ENCODE measurements at regions not wholly inside any gene's neighbourhood (a gene's known extent, or its start where the extent isn't known, plus 50 kb on each side); places are given as distances from the start of the nearest gene placed in this dataset.

GRCh38 chr12:58393152-58393551 lies 451.8 kb downstream of the ATP23 start:
- H3K9ac ChIP-seq: no peak overlapping the region
- no peak for TF ChIP-seq Cebpa-rat (IDR thresholded peaks at IDR 0.05)
- H3K4me2 ChIP-seq: no peak overlapping the region
- no peak overlapping the region for H3K27ac ChIP-seq
- H3K36me3 ChIP-seq: no peaks in the 10 kb centered on the region
- H3K4me1 ChIP-seq: no peaks in the 10 kb centered on the region; a peak in 1 of 20 replicates
- no peaks in the 10 kb centered on the region for H4K20me1 ChIP-seq
- no peak overlapping the region for H3K4me3 ChIP-seq
- no peaks in the 10 kb centered on the region for H3K9me3 ChIP-seq (replicated peaks in 1 of 11)
- no peaks in the 10 kb centered on the region for H3K27me3 ChIP-seq

- no peak overlapping the region for H3K27ac ChIP-seq
- no peak overlapping the region for H3K4me2 ChIP-seq
- H3K9ac ChIP-seq: no peak overlapping the region
- no peak overlapping the region for H3K4me3 ChIP-seq
- no peaks in the 10 kb centered on the region; a peak in 1 of 22 replicates for H3K9me3 ChIP-seq (replicated peaks in 1 of 11)
- no peak for TF ChIP-seq Cebpa-rat (IDR thresholded peaks at IDR 0.05)
- no peaks in the 10 kb centered on the region for H3K36me3 ChIP-seq
- no peaks in the 10 kb centered on the region; a peak in 1 of 20 replicates for H3K4me1 ChIP-seq
- no peaks in the 10 kb centered on the region for H3K27me3 ChIP-seq
- no peaks in the 10 kb centered on the region for H4K20me1 ChIP-seq
These were observed 453.7 kb downstream of the ATP23 start for GRCh38 chr12:58395056-58395455.

GRCh38 chr12:58395470-58395869 lies 454.1 kb downstream of the ATP23 start:
- Histone ChIP-seq H3K4me1 (no peaks in the 10 kb centered on the region; a peak in 1 of 20 replicates), H3K27ac (no peak overlapping the region), H3K4me3 (no peak overlapping the region), H3K27me3 (no peaks in the 10 kb centered on the region), H4K20me1 (no peaks in the 10 kb centered on the region), H3K9ac (no peak overlapping the region), H3K9me3 (replicated peaks in 1 of 11) (peaks cover 0 to 4% (median 0%) of the 10 kb centered on the region in 11 experiments; a peak in 4 of 22 replicates), H3K4me2 (no peak overlapping the region), H3K36me3 (no peaks in the 10 kb centered on the region)
- TF ChIP-seq Cebpa-rat (IDR thresholded peaks at IDR 0.05): no peak

- Histone ChIP-seq H3K36me3 (no peaks in the 10 kb centered on the region), H3K27ac (no peak overlapping the region), H3K4me3 (no peak overlapping the region), H3K4me2 (no peak overlapping the region), H3K9ac (no peak overlapping the region), H4K20me1 (no peaks in the 10 kb centered on the region), H3K4me1 (no peaks in the 10 kb centered on the region; a peak in 1 of 20 replicates), H3K27me3 (no peaks in the 10 kb centered on the region), H3K9me3 (replicated peaks in 1 of 11) (peaks cover 0 to 8% (median 3%) of the 10 kb centered on the region in 11 experiments; a peak in 5 of 22 replicates)
- TF ChIP-seq Cebpa-rat (IDR thresholded peaks at IDR 0.05): no peak
These were observed 454.9 kb downstream of the ATP23 start for GRCh38 chr12:58396239-58396638.

- no peaks in the 10 kb centered on the region for H3K27me3 ChIP-seq
- TF ChIP-seq Cebpa-rat (IDR thresholded peaks at IDR 0.05): no peak
- H3K4me2 ChIP-seq: no peak overlapping the region
These were observed 464.0 kb downstream of the ATP23 start for GRCh38 chr12:58405363-58405762.

GRCh38 chr12:58408516-58408915 lies 467.1 kb downstream of the ATP23 start:
- Histone ChIP-seq H4K20me1 (no peaks in the 10 kb centered on the region), H3K4me1 (peaks cover 0 to 8% (median 0%) of the 10 kb centered on the region in 10 experiments; a peak in 2 of 20 replicates), H3K27me3 (no peaks in the 10 kb centered on the region), H3K27ac (no peak overlapping the region), H3K4me2 (no peak overlapping the region), H3K4me3 (no peak overlapping the region), H3K36me3 (no peaks in the 10 kb centered on the region), H3K9ac (no peak overlapping the region), H3K9me3 (replicated peaks in 1 of 11) (no peaks in the 10 kb centered on the region)
- no peak for TF ChIP-seq Cebpa-rat (IDR thresholded peaks at IDR 0.05)

More at GRCh38 chr12:58405363-58405762, 464.0 kb downstream of the ATP23 start:
- Histone ChIP-seq H3K27ac (no peak overlapping the region), H4K20me1 (no peaks in the 10 kb centered on the region), H3K4me3 (no peak overlapping the region), H3K4me1 (no peaks in the 10 kb centered on the region), H3K36me3 (no peaks in the 10 kb centered on the region), H3K9ac (no peak overlapping the region), H3K9me3 (replicated peaks in 1 of 11) (peaks cover 0 to 15% (median 2%) of the 10 kb centered on the region in 11 experiments; a peak in 5 of 22 replicates)

GRCh38 chr12:58412461-58413060 lies 471.2 kb downstream of the ATP23 start:
- Histone ChIP-seq H3K27me3 (no peaks in the 10 kb centered on the region), H3K9ac (no peak overlapping the region), H3K36me3 (no peaks in the 10 kb centered on the region), H3K4me2 (peak overlapping the region in 2 of 11 experiments; percentile 45 to 59; a peak in 4 of 22 replicates), H3K9me3 (replicated peaks in 1 of 11) (no peaks in the 10 kb centered on the region), H4K20me1 (no peaks in the 10 kb centered on the region), H3K27ac (no peak overlapping the region), H3K4me1 (peaks cover 0 to 8% (median 0%) of the 10 kb centered on the region in 10 experiments; a peak in 2 of 20 replicates), H3K4me3 (no peak overlapping the region)
- 0 out of 22 replicates have a peak, but pooled peaks of 1 of the 11 experiments have one; percentile 29 for TF ChIP-seq Cebpa-rat (IDR thresholded peaks at IDR 0.05)

GRCh38 chr12:58413794-58414193 lies 472.4 kb downstream of the ATP23 start:
- Histone ChIP-seq H3K27me3 (no peaks in the 10 kb centered on the region), H3K9me3 (replicated peaks in 1 of 11) (no peaks in the 10 kb centered on the region), H3K4me2 (no peak overlapping the region), H3K9ac (no peak overlapping the region), H3K36me3 (no peaks in the 10 kb centered on the region), H3K27ac (no peak overlapping the region), H4K20me1 (no peaks in the 10 kb centered on the region), H3K4me3 (no peak overlapping the region), H3K4me1 (peaks cover 0 to 8% (median 0%) of the 10 kb centered on the region in 10 experiments; a peak in 2 of 20 replicates)
- TF ChIP-seq Cebpa-rat (IDR thresholded peaks at IDR 0.05): no peak

GRCh38 chr12:58414398-58414871 lies 473.1 kb downstream of the ATP23 start:
- Histone ChIP-seq H3K4me1 (peaks cover 0 to 8% (median 0%) of the 10 kb centered on the region in 10 experiments; a peak in 2 of 20 replicates), H3K4me3 (no peak overlapping the region), H3K9ac (no peak overlapping the region), H3K36me3 (no peaks in the 10 kb centered on the region), H3K9me3 (replicated peaks in 1 of 11) (no peaks in the 10 kb centered on the region), H3K27me3 (no peaks in the 10 kb centered on the region), H3K4me2 (no peak overlapping the region), H4K20me1 (no peaks in the 10 kb centered on the region), H3K27ac (no peak overlapping the region)
- TF ChIP-seq Cebpa-rat (IDR thresholded peaks at IDR 0.05): no peak

GRCh38 chr12:58415716-58416115 lies 474.3 kb downstream of the ATP23 start:
- no peak overlapping the region for H3K4me2 ChIP-seq
- peaks cover 0 to 8% (median 0%) of the 10 kb centered on the region in 10 experiments; a peak in 2 of 20 replicates for H3K4me1 ChIP-seq
- no peaks in the 10 kb centered on the region for H4K20me1 ChIP-seq
- H3K27me3 ChIP-seq: no peaks in the 10 kb centered on the region
- H3K9ac ChIP-seq: no peak overlapping the region
- no peak overlapping the region for H3K4me3 ChIP-seq
- H3K27ac ChIP-seq: no peak overlapping the region
- H3K36me3 ChIP-seq: no peaks in the 10 kb centered on the region
- H3K9me3 ChIP-seq (replicated peaks in 1 of 11): no peaks in the 10 kb centered on the region
- TF ChIP-seq Cebpa-rat (IDR thresholded peaks at IDR 0.05): no peak
